GM12878 (cell line): ENCODE measurements at regions not wholly inside any gene's neighbourhood (a gene's known extent, or its start where the extent isn't known, plus 50 kb on each side); places are given as distances from the start of the nearest gene placed in this dataset.

Experiments
- ATAC-seq: fragments of 200-7000 bp; cut with Tn5 transposase; 3 replicates; pipeline ENCODE4 v1.9.1; 2020; ENCODE audit warnings: mild to moderate bottlenecking, moderate library complexity
- BruUV-seq: library from RNA; stranded (reverse); fragments of 400-500 nt; replicated peaks from 2 replicates; lab custom pipeline; 2021; lab: Mats Ljungman, UMichigan
- CTCF ChIA-PET: fragments of 300-600 bp; sonication (Branson Sonifier 250); formaldehyde crosslinking; extraction: SDS; loops from one replicate; lab custom pipeline; 2021; ENCODE audit warnings: inconsistent platforms; lab: Yijun Ruan, JAX
- POLR2A ChIA-PET: fragments of 350-600 bp; formaldehyde crosslinking; extraction: SDS; loops from one replicate; lab custom pipeline; 2021; ENCODE audit warnings: inconsistent platforms; lab: Charles Lee
- RAD21 ChIA-PET: fragments of 300-600 bp; sonication (Branson Sonifier 250); formaldehyde crosslinking; loops from one replicate; lab custom pipeline; 2023; ENCODE audit warnings: antibody characterized with exemption; ENCODE audit not compliant: unreplicated experiment; lab: Charles Lee
- SMC1A ChIA-PET: fragments of 300-600 bp; sonication (Branson Sonifier 250); formaldehyde crosslinking; loops from one replicate; lab custom pipeline; 2023; ENCODE audit not compliant: unreplicated experiment, uncharacterized antibody; lab: Charles Lee
- DNase-seq: peaks from one replicate; pipeline ENCODE4 v3.0.0-alpha.2; 2011; ENCODE audit warnings: low read depth, low spot score
- FAIRE-seq: peaks from 3 replicates; lab custom pipeline; 2011; peaks lifted over from hg19 to GRCh38; lab: Jason Lieb, UNC
- H2AFZ ChIP-seq: 2 replicates; pipeline ENCODE4 v1.6.0; 2011; ENCODE audit warnings: low read depth, low read length, control low read depth; ENCODE audit not compliant: control insufficient read depth
- H3K27ac ChIP-seq: 2 replicates; pipeline ENCODE4 v1.5.1; 2011; ENCODE audit warnings: control low read depth; ENCODE audit not compliant: control insufficient read depth, insufficient read depth
- H3K27me3 ChIP-seq, 2 experiments: replicated peaks in 1 of 2; 2 replicates each; pipeline versions ENCODE4 v1.6.0 to v1.6.1; 2011; ENCODE audit warnings: low read length in 1 of 2; ENCODE audit not compliant: control insufficient read depth in 2 of 2, insufficient read depth in 2 of 2
- H3K36me3 ChIP-seq, 2 experiments: 2 replicates each; pipeline ENCODE4 v1.5.1; 2011; ENCODE audit warnings: low read length in 1 of 2; ENCODE audit not compliant: control insufficient read depth in 2 of 2, insufficient read depth in 2 of 2
- H3K4me1 ChIP-seq: 2 replicates; pipeline ENCODE4 v1.6.1; 2011; ENCODE audit warnings: mild to moderate bottlenecking, low read length, moderate library complexity, mixed read lengths; ENCODE audit not compliant: control insufficient read depth, insufficient read depth
- H3K4me2 ChIP-seq: 2 replicates; pipeline ENCODE4 v1.6.0; 2011; ENCODE audit warnings: control low read depth; ENCODE audit not compliant: control insufficient read depth, insufficient read depth
- H3K4me3 ChIP-seq: fragments of 200-600 bp; sonication (generic); 2 replicates; pipeline ENCODE4 v1.5.1; 2016
- H3K79me2 ChIP-seq: 2 replicates; pipeline ENCODE4 v1.6.0; 2011; ENCODE audit warnings: low read length; ENCODE audit not compliant: control insufficient read depth, insufficient read depth
- H3K9ac ChIP-seq: 2 replicates; pipeline ENCODE4 v1.8.0; 2011; ENCODE audit warnings: low read length, control low read depth, mixed read lengths; ENCODE audit not compliant: control insufficient read depth, insufficient read depth
- H3K9me3 ChIP-seq: replicated peaks from 3 replicates; pipeline ENCODE4 v1.5.1; 2011; ENCODE audit warnings: mild to moderate bottlenecking, low read length; ENCODE audit not compliant: control insufficient read depth, insufficient read depth
- H4K20me1 ChIP-seq: 2 replicates; pipeline ENCODE4 v1.6.0; 2011; ENCODE audit not compliant: control insufficient read depth, insufficient read depth
- CHD2 ChIP-seq: IDR thresholded peaks from 2 replicates; pipeline ENCODE4 v1.6.1; 2011; ENCODE audit warnings: low read depth, low read length, improper control_type of control experiment, borderline replicate concordance
- EGR1 ChIP-seq, 2 experiments: IDR thresholded peaks; 1 replicate in 1 of 2; 2 replicates in 1 of 2; pipeline ENCODE4 v1.6.1; 2011 to 2012; ENCODE audit warnings: low read depth in 2 of 2, low read length in 2 of 2, borderline replicate concordance in 1 of 2, mild to moderate bottlenecking in 1 of 2, moderate library complexity in 1 of 2
- PML ChIP-seq: IDR thresholded peaks from 2 replicates; pipeline ENCODE4 v1.6.1; 2012; ENCODE audit warnings: low read length, inconsistent platforms
- POLR2AphosphoS5 ChIP-seq: IDR thresholded peaks from 2 replicates; pipeline ENCODE4 v1.6.1; 2011; ENCODE audit warnings: mild to moderate bottlenecking, low read length, inconsistent platforms
- POU2F2 ChIP-seq: IDR thresholded peaks from 3 replicates; pipeline ENCODE4 v1.6.1; 2011; ENCODE audit warnings: low read depth, mild to moderate bottlenecking, low read length, borderline replicate concordance
- RAD51 ChIP-seq: fragments of 450-650 bp; IDR thresholded peaks from 2 replicates; pipeline ENCODE4 v1.6.1; 2016; ENCODE audit warnings: moderate library complexity, mild to moderate bottlenecking, inconsistent platforms
- SPI1 ChIP-seq: IDR thresholded peaks from 2 replicates; pipeline ENCODE4 v1.6.1; 2011; ENCODE audit warnings: low read depth, mild to moderate bottlenecking, low read length, moderate library complexity, borderline replicate concordance; ENCODE audit not compliant: insufficient read depth
- SRF ChIP-seq, 2 experiments: IDR thresholded peaks; 2 replicates each; pipeline ENCODE4 v1.6.1; 2011; ENCODE audit warnings: low read depth in 2 of 2, low read length in 2 of 2, mild to moderate bottlenecking in 1 of 2, moderate library complexity in 1 of 2
- TCF7 ChIP-seq: IDR thresholded peaks from 2 replicates; pipeline ENCODE4 v1.6.1; 2014; ENCODE audit warnings: antibody characterized with exemption, borderline replicate concordance
- WGBS: methylation state at CpG from one replicate; pipeline ENCODE4 v1.1.6; 2016; ENCODE audit warnings: low lambda C conversion rate; ENCODE audit not compliant: insufficient replicate concordance, insufficient coverage; ENCODE audit errors: missing lambda C conversion rate; 5-methylcytosine and 5-hydroxymethylcytosine counted together
- in situ Hi-C: fragments of 300-500 bp; cut with MboI; formaldehyde crosslinking; loops from 9 replicates; pipeline ENCODE4 v1.14.3; 2018; ENCODE audit warnings: mixed read lengths
- intact Hi-C: fragments of 100-400 bp; cut with micrococcal nuclease; formaldehyde crosslinking; loops from one replicate; pipeline ENCODE4 v1.14.2; 2022; ENCODE audit not compliant: unreplicated experiment

DNA sequence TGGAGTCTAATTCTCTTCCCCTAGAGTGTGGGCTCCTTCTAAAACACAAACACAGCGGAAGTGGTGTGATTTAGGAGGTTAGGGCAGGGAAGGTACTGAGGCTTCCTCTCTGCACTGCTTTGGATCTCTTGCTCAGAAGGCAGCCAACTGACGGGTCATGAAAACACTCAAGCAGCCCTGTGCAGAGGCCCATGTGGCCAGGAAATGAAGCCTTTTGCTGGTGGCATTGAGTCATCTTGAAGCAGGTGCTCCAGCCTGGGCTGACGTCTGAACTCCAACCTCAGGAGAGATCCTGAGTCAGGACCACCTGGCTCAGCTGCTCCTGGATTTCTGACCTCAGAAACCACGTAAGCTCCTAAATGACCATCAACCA, 72.9 kb downstream of the MRM1 start:
- no peaks in the 10 kb centered on the region for H3K79me2 ChIP-seq
- H3K4me3 ChIP-seq = no peak overlapping the region
- POLR2A ChIA-PET = no interaction called here
- H3K36me3 ChIP-seq = no peaks in the 10 kb centered on the region
- DNase-seq (no peak), ATAC-seq (no peak)
- no peak overlapping the region for H3K4me2 ChIP-seq
- in situ Hi-C loops (no loop called here), intact Hi-C loops (no loop called here)
- no peak overlapping the region for H3K9ac ChIP-seq
- H2AFZ ChIP-seq = no peak overlapping the region
- SMC1A ChIA-PET = no interaction called here
- no peak overlapping the region for H3K27ac ChIP-seq
- CTCF ChIA-PET = no interaction called here
- H3K4me1 ChIP-seq = no peaks in the 10 kb centered on the region; the same call in 1 of the 2 replicates
- H3K27me3 ChIP-seq = no peaks in the 10 kb centered on the region; a peak in 3 of 4 replicates
- TF ChIP-seq TCF7 (no peak), POLR2AphosphoS5 (no peak), PML (no peak)
- TF ChIP-seq, all 136 proteins: peak for 0
- Histone ChIP-seq H4K20me1 (no peaks in the 10 kb centered on the region), H3K9me3 (no peaks in the 10 kb centered on the region)
- FAIRE-seq = no peak
- WGBS = 4% methylated on average over 4 of the region's 4 CpGs
- RAD21 ChIA-PET = no interaction called here
- no TSS peak for BruUV-seq

DNA sequence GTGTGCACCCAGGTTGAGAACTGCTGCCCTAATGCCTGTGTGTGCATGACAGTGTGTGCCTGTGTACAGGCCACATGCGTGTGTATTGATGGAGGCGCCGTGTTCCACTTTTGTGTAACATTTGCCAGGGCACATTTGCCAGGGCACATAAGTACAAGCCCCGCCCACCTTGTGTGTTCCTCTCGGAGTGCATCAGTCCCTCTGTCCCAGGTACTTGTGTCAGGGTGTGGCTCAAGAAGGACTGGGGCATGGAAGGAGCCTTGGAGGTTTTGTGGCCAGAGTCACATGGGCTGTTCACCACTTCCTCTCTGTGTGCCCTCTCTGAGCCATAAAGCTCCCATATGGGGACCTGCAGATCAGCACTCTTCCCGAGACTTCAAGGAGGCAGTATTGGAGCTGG, 73.9 kb downstream of the MRM1 start:
- WGBS = 51% methylated on average over 6 of the region's 6 CpGs
- CTCF ChIA-PET = no interaction called here
- no peaks in the 10 kb centered on the region; a peak in 2 of 4 replicates for H3K27me3 ChIP-seq
- in situ Hi-C loops (loop anchor here (5.0 kb wide), 1 partner anchor 48 kb away; no protein-coding TSS in a partner anchor), intact Hi-C loops (no loop called here)
- SMC1A ChIA-PET = no interaction called here
- no peaks in the 10 kb centered on the region for H3K9me3 ChIP-seq
- no peaks in the 10 kb centered on the region; the same call in 1 of the 2 replicates for H3K4me1 ChIP-seq
- no peak overlapping the region for H3K4me3 ChIP-seq
- POLR2A ChIA-PET = interaction anchor here (1.1 kb wide), 1 partner anchor 15 kb away, joined by 3 read pairs; no protein-coding TSS in a partner anchor
- DNase-seq = no peak
- ATAC-seq = 0 out of 3 replicates have a peak, but pooled peaks have one; percentile 30
- no peak overlapping the region for H2AFZ ChIP-seq
- TF ChIP-seq EGR1 (IDR thresholded peaks at IDR 0.05; ENCODE audit: borderline replicate concordance in 1 of 2, low read depth in 2 of 2, low read length in 2 of 2) (no peak), CHD2 (no peak), SRF (IDR thresholded peaks at IDR 0.05; ENCODE audit: low read depth in 2 of 2, low read length in 2 of 2) (no peak), SPI1 (0 out of 2 replicates have a peak, but pooled peaks have one; percentile 25), POU2F2 (no peak), RAD51 (no peak)
- no peaks in the 10 kb centered on the region for H3K36me3 ChIP-seq
- FAIRE-seq = no peak
- BruUV-seq = no TSS peak
- no peak overlapping the region for H3K9ac ChIP-seq
- H4K20me1 ChIP-seq = no peaks in the 10 kb centered on the region
- no peak overlapping the region for H3K4me2 ChIP-seq
- no peak overlapping the region for H3K27ac ChIP-seq
- RAD21 ChIA-PET = no interaction called here
- H3K79me2 ChIP-seq = no peaks in the 10 kb centered on the region
